Astrocyte (in vitro differentiated cells and primary cell): ENCODE measurements at regions not wholly inside any gene's neighbourhood (a gene's known extent, or its start where the extent isn't known, plus 50 kb on each side); places are given as distances from the start of the nearest gene placed in this dataset.

Experiments used
- DNase-seq: peaks from one replicate; pipeline ENCODE4 v3.0.0-alpha.2; 2010; ENCODE audit warnings: low read depth
- FAIRE-seq: peaks from 2 replicates; lab custom pipeline; 2011; peaks lifted over from hg19 to GRCh38; lab: Jason Lieb, UNC
- H2AFZ ChIP-seq: 2 replicates; pipeline ENCODE4 v1.6.0; 2012; ENCODE audit warnings: low read depth, low read length, inconsistent platforms
- H3K27ac ChIP-seq: 2 replicates; pipeline ENCODE4 v1.5.1; 2011; ENCODE audit warnings: low read depth, low read length, inconsistent platforms
- H3K27me3 ChIP-seq: 2 replicates; pipeline ENCODE4 v1.6.0; 2011; ENCODE audit warnings: low read length, inconsistent platforms; ENCODE audit not compliant: insufficient read depth
- H3K36me3 ChIP-seq: 2 replicates; pipeline ENCODE4 v1.5.1; 2011; ENCODE audit warnings: low read length, inconsistent platforms; ENCODE audit not compliant: insufficient read depth
- H3K4me1 ChIP-seq: 2 replicates; pipeline ENCODE4 v1.5.1; 2011; ENCODE audit warnings: low read length, inconsistent platforms; ENCODE audit not compliant: insufficient read depth
- H3K4me2 ChIP-seq: 2 replicates; pipeline ENCODE4 v1.6.0; 2012; ENCODE audit warnings: low read length, inconsistent platforms
- H3K4me3 ChIP-seq: 2 replicates; pipeline ENCODE4 v1.5.1; 2011; ENCODE audit warnings: low read depth, mild to moderate bottlenecking, low read length, inconsistent platforms; ENCODE audit not compliant: insufficient read depth
- H3K79me2 ChIP-seq: 2 replicates; pipeline ENCODE4 v1.6.0; 2012; ENCODE audit warnings: mild to moderate bottlenecking, low read length, inconsistent platforms; ENCODE audit not compliant: insufficient read depth
- H3K9ac ChIP-seq: 2 replicates; pipeline ENCODE4 v1.6.0; 2012; ENCODE audit warnings: mild to moderate bottlenecking, low read length, inconsistent platforms
- H3K9me3 ChIP-seq: 2 replicates; pipeline ENCODE4 v1.5.1; 2012; ENCODE audit warnings: low read depth, mild to moderate bottlenecking, low read length, inconsistent platforms; ENCODE audit not compliant: insufficient read depth
- H4K20me1 ChIP-seq: 2 replicates; pipeline ENCODE4 v1.6.0; 2012; ENCODE audit warnings: low read length, inconsistent platforms; ENCODE audit not compliant: insufficient read depth
- H3K27ac Mint-ChIP-seq: one replicate; pipeline ENCODE4 v1.8.0; 2021; ENCODE audit warnings: mild to moderate bottlenecking, mixed read lengths; ENCODE audit not compliant: unreplicated experiment
- H3K27me3 Mint-ChIP-seq: one replicate; pipeline ENCODE4 v1.8.0; 2021; ENCODE audit warnings: low read depth, mixed read lengths; ENCODE audit not compliant: unreplicated experiment
- H3K36me3 Mint-ChIP-seq: one replicate; pipeline ENCODE4 v1.8.0; 2021; ENCODE audit warnings: low read depth, mixed read lengths; ENCODE audit not compliant: unreplicated experiment
- H3K4me1 Mint-ChIP-seq: one replicate; pipeline ENCODE4 v1.8.0; 2021; ENCODE audit warnings: low read depth, mixed read lengths; ENCODE audit not compliant: unreplicated experiment
- H3K4me3 Mint-ChIP-seq: one replicate; pipeline ENCODE4 v1.8.0; 2021; ENCODE audit warnings: mild to moderate bottlenecking, moderate library complexity, mixed read lengths; ENCODE audit not compliant: unreplicated experiment
- H3K9me3 Mint-ChIP-seq: one replicate; pipeline ENCODE4 v1.8.0; 2021; ENCODE audit warnings: mild to moderate bottlenecking, mixed read lengths; ENCODE audit not compliant: unreplicated experiment
- CTCF ChIP-seq: IDR thresholded peaks from 2 replicates; pipeline ENCODE4 v1.5.1; 2011; ENCODE audit warnings: low read depth, mild to moderate bottlenecking, inconsistent platforms, low read length, moderate library complexity; ENCODE audit not compliant: insufficient read depth
- EZH2 ChIP-seq: IDR thresholded peaks from 2 replicates; pipeline ENCODE4 v1.6.1; 2012; ENCODE audit warnings: mild to moderate bottlenecking, low read length, inconsistent platforms; ENCODE audit not compliant: insufficient read depth

- Mint-ChIP-seq H3K4me3 (no peak overlapping the region), H3K27me3 (peaks cover 4% of the 10 kb centered on the region)
- H3K9ac ChIP-seq, result no peak overlapping the region
Observed at GRCh38 chr16:13808102-13808501, 111.9 kb upstream of the ERCC4 start.

GRCh38 chr16:13809765-13810164 is 110.2 kb upstream of the ERCC4 start:
- H3K9me3 Mint-ChIP-seq, result peaks cover 10% of the 10 kb centered on the region
- no peak overlapping the region for H3K9ac ChIP-seq
- no peaks in the 10 kb centered on the region for H3K4me1 ChIP-seq
- TF ChIP-seq EZH2 (no peak), CTCF (no peak)
- no peaks in the 10 kb centered on the region for H3K79me2 ChIP-seq
- H3K27me3 ChIP-seq, result no peaks in the 10 kb centered on the region
- H2AFZ ChIP-seq, result no peak overlapping the region
- no peak overlapping the region for H3K4me3 Mint-ChIP-seq
- no peak overlapping the region for H3K27ac Mint-ChIP-seq
- H4K20me1 ChIP-seq, result no peaks in the 10 kb centered on the region
- H3K27ac ChIP-seq, result no peak overlapping the region
- peaks cover 11% of the 10 kb centered on the region for H3K27me3 Mint-ChIP-seq
- H3K36me3 ChIP-seq, result no peaks in the 10 kb centered on the region
- H3K36me3 Mint-ChIP-seq, result no peaks in the 10 kb centered on the region
- H3K9me3 ChIP-seq, result no peaks in the 10 kb centered on the region
- H3K4me1 Mint-ChIP-seq, result peaks cover 4% of the 10 kb centered on the region
- no peak overlapping the region for H3K4me2 ChIP-seq
- DNase-seq (no peak), FAIRE-seq (no peak)
- no peak overlapping the region for H3K4me3 ChIP-seq

More at GRCh38 chr16:13808102-13808501, 111.9 kb upstream of the ERCC4 start:
- H2AFZ ChIP-seq, result no peak overlapping the region
- no peaks in the 10 kb centered on the region for H3K36me3 ChIP-seq
- Mint-ChIP-seq H3K4me1 (peaks cover 4% of the 10 kb centered on the region), H3K36me3 (no peaks in the 10 kb centered on the region), H3K27ac (no peak overlapping the region), H3K9me3 (peaks cover 3% of the 10 kb centered on the region)
- H3K27ac ChIP-seq, result no peak overlapping the region
- no peaks in the 10 kb centered on the region for H4K20me1 ChIP-seq
- no peaks in the 10 kb centered on the region for H3K79me2 ChIP-seq
- no peak overlapping the region for H3K4me2 ChIP-seq
- no peaks in the 10 kb centered on the region for H3K27me3 ChIP-seq
- H3K4me3 ChIP-seq, result no peak overlapping the region
- no peak for DNase-seq
- H3K4me1 ChIP-seq, result no peaks in the 10 kb centered on the region
- no peaks in the 10 kb centered on the region for H3K9me3 ChIP-seq
- FAIRE-seq, result no peak
- TF ChIP-seq EZH2 (no peak), CTCF (no peak)

- Mint-ChIP-seq H3K27me3 (peaks cover 10% of the 10 kb centered on the region), H3K9me3 (peaks cover 12% of the 10 kb centered on the region)
Observed at GRCh38 chr16:13811834-13812233, 108.1 kb upstream of the ERCC4 start.

More at GRCh38 chr16:13811834-13812233, 108.1 kb upstream of the ERCC4 start:
- FAIRE-seq, result no peak
- H3K9me3 ChIP-seq, result no peaks in the 10 kb centered on the region
- H3K4me2 ChIP-seq, result no peak overlapping the region
- no peak overlapping the region for H3K27ac ChIP-seq
- no peak for DNase-seq
- no peak for TF ChIP-seq EZH2
- no peak for TF ChIP-seq CTCF
- Mint-ChIP-seq H3K4me3 (no peak overlapping the region), H3K4me1 (peaks cover 4% of the 10 kb centered on the region), H3K27ac (no peak overlapping the region), H3K36me3 (no peaks in the 10 kb centered on the region)
- no peaks in the 10 kb centered on the region for H3K79me2 ChIP-seq
- no peaks in the 10 kb centered on the region for H3K27me3 ChIP-seq
- H3K4me1 ChIP-seq, result no peaks in the 10 kb centered on the region
- no peak overlapping the region for H2AFZ ChIP-seq
- no peaks in the 10 kb centered on the region for H3K36me3 ChIP-seq
- no peak overlapping the region for H3K4me3 ChIP-seq
- H4K20me1 ChIP-seq, result no peaks in the 10 kb centered on the region
- no peak overlapping the region for H3K9ac ChIP-seq
